ENCODE measurements at regions not wholly inside any gene's neighbourhood (a gene's known extent, or its start where the extent isn't known, plus 50 kb on each side); places are given as distances from the start of the nearest gene placed in this dataset.

DNA sequence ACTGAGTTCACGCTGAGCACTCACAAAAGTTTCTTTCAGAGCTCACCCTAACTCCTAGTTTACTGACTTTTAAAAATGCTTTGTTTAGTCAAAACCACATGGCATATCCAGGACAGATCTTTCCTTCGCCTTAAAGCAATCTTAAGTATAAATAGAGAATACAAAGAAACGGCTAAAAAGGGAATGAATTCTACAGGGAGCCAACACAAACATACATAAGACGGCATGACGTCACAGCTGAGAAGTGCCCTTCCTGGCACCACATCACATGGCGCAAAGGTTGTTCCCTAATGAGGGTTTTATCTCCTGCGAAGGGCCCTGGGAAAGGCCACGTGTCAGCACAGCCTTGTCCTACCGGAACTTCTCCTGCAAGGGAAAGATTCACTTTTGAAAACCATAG lies 141.3 kb downstream of the IRX1 start:
- no peak for DNase-seq

DNA sequence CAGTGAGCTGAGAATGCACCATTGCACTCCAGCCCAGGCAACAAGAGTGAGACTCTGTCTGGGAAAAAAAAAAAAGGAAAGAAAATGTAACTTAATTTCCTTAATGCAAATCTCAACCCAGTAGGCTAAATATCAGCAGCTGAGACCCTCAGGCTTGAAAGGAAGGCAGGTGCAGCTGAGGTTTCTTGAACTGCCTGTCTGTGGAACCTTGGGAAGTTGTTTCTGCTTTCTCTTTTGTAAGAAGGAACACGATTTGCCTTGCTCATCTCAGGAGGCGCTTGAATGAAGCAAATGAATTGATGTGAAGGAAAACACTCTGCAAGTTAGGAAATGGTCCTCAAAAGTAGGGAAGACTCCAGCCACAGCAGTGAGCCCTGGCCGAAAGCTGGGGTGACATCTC lies 143.3 kb downstream of the IRX1 start:
- DNase-seq, result no peak

DNA sequence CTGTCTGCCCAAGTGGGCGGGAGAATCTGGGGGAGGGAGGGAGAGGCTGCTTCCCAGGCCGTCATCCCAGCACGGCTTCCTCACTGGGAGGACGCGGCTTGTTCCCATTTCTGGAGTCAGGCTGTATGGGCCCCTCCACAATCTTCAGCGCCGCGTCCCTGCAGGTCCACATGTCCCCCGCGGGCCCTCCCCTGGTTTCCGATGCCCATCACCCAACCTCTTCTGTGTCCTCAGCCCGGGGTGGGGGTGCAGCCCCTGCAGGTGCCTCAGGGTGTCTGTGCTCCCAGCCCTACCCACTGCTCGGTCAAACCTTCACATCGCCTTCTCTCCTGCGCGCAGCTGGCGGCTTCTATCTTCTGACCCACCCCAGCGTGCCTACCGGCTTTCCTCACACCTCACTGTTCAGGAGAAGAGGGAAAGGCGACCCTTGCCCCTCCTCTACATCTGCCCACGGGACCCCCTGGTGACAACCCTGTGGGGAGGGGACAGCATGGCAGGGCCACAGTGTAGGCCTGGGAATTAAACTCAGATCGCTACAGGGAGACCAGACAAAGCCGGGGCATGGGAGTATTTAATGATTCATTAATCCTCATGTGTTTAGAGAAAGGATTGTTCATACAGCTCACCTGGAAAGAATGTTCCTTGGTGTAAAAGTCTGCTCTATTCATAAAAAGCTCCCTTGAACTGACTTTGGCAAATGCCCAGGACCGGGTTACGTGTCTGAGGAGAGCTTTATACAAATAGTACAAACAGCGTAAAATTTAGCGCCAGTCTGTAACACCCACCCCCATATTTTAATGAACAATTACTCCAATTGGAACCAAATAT lies 145.1 kb downstream of the IRX1 start:
- DNase-seq, result no peak

DNA sequence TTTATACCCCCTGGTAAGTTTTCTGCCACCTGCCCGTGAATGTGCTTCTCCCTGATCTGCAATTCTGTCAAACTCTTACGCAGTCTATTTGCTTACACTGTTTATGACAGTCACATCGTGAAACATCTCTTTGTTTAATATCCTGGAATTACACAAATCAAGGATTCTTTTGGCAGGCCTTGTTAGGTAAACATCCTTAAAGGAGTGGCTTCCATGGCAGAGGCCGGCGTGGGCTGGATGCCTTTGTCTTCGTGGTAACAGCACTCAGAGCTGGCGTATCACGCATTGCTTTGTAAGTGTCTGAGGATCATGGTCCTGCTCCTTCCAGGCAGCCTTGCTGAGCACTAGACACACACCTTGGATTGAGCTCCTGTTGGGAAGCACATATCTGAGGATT lies 145.7 kb downstream of the IRX1 start:
- no peak for DNase-seq

DNA sequence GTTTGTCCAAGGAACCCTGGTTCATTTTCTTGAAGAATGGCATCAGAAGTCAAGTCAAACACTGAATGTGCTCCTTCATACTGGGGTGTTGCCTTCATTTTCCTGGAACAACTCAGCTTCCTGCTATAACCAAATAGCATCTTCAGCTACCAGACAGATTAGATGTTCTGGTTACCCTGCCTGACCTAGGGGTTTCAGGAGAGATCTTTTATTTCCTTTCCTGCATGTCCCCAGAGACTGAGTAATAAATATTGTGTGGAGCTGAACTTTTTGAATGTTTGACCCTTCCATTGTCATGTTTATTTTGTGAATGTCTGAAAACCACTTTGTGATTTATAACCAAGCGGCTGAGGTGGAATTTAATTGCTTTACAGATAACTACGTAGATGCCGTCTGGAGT lies 147.1 kb downstream of the IRX1 start:
- no peak for DNase-seq

DNA sequence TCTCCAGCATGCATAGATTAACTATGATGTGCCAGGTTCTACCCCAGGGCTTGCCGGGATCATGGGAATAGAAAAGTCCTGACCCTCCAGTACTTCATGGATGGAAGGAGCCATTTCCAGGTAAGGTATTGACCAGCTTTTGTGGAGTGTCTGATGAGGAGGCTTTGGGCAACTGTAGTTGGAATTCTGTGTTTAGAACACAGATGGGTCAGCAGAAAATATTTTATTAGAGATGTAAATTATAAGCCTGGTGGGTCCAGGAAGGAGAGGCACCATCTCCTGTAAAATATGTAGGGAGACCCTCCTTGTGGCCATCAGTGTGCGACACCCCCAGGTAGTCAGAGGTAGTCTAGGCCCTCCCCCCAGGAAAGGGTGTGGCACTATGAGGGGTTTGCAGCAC lies 156.2 kb downstream of the IRX1 start:
- DNase-seq, result no peak

DNA sequence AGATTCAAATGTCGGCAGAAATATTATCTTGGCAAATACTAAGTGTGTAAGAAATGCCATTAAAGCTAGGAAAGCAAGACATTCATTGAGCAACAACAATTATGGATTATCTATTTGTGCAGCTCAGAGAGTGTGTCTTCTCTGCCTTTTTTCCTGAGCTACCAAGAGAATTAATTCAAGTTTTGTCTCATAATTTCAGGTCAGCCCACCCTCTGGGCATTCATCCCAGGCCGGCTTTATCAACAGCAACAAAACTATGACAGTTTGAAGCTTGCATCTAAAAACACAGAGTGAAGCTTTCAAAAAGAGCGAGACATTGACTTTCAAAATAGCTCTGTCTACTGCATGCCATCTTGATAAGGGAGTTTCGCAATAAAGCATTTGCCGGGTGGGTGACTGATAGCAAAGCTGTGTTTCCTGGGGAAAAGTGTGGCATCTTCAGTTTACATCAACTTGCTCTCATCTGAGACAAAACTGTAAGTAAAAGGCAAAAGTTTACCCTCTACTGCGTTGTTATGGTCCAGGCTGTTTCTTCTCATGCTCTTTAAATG lies 182.4 kb downstream of the IRX1 start:
- DNase-seq, result no peak

DNA sequence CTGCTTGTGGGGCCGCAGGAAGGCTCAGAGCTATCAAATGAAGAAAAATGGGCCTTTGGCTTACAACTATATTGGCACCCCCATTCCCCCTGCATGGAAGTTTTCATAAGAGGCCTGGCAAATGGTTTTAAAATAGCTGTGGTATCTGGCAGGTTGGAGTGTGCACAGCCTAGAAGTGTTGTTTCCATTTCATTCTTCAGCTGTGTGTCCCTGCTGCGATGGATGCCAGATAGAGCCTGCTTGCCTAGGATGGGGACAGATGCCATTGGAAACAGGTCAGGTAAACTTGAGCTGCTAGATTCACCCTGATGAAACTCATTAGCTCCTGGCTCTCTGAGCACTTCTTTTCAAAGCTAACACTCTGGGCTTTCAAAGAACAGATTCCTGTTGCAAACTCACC lies 183.3 kb downstream of the IRX1 start:
- DNase-seq, result no peak

DNA sequence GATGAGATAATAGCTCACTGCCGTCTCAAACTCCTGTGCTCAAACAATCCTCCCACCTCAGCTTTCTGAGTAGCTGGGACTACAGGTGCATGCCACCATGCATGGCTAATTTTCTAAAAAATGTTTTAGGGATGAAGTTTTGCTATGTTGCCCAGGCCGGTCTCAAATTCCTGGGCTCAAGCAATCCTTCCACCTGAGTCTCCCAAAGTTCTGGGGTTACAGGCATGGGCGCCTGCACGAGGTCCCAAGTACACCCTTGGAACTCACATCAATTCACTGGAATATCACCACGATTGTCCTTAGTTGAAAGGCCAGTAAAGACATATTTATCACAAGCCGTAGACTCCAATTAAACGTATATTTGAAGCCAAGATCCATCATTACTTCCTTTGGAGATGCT lies 184.6 kb downstream of the IRX1 start:
- DNase-seq, result no peak

DNA sequence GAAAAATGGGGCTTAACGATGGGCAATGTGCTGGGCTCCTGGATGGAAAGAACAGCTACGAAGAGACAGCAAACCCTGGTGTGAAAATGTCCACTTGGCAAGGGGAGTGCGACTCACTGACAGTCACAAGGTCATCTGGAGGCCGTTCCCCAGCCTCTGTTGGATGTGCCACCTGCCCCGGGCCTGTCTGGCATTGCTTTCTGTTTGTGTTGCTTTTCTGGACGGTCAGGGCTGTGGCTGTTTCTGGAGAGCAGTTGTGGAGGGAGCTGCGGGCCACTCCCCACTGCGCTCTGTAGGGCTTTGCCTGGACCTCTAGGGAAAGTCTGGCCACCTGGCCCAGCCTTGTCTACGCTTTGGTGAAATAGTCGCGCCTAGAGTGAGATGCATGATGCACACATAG lies 185.3 kb downstream of the IRX1 start:
- no peak for DNase-seq

DNA sequence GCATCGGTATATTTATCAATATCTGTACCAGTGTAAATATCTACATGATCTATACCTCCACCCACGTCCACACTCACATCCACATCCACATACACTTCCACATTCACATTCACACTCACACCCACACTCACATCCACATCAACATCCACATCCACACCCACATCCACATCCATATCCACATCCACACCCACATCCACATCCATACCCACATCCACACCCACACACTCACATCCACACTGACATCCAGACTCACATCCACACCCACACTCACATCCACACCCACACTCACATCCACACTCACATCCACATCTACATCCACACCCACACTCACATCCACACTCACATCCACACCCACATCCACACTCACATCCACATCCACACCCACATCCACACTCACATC lies 189.2 kb downstream of the IRX1 start:
- DNase-seq, result no peak

DNA sequence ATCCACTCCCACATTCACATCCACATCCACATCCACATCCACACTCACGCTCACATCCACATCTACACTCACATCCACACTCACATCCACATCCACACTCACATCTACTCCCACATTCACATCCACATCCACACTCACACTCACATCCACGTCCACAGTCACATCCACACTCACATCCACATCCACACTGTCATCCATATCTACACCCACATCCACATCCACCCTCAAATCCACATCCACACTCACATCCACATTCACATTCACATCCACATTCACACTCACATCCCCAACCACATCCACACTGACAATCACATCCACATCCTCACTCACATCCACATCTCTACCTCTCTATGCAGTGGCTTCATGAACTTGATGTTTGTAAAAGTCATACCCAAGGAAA lies 190.5 kb downstream of the IRX1 start:
- no peak for DNase-seq

DNA sequence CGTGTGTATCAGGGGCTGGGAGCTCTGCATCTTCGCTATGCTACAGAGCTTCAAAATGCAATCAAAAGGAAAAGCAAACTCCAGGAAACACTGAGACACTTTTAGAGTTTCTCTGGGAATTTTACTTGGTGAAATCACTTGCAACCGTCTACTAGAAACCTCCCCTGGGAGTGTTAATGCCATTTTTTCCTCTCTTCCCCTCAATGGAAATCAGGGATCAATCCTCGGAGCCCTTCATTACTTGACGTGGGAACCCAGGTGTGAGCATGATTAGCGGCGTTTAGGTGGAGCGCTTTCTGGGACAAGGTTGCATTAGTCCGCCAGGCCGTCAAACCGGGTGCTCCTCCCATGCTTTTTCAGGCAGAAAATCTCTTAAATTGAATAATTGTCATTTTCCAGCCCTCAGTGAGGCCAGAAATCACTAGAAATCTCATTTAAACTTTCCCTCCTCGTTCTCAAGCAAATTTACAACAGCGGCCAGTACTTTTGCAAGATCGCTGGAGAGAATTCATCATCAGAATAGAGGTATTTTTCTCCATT lies 191.3 kb downstream of the IRX1 start:
- no peak for DNase-seq

DNA sequence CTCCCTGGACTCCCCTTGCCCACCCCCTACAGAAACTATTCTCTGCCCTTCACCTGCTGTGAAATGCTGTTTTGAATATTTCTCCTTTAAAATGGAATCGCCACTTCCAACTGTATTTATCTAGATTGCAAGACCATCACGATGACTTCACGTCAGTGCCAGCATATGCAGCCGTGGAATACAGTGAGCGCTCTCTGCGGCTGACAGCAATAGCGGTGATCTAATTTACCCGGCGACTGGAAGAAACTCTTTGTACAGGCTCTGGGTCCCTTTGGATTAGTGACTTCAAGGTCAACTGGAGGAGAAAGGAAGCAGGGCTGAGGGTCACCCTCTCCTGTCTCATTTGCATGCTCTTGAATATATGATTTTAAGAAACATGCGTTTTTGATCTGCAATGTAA lies 192.0 kb downstream of the IRX1 start:
- no peak for DNase-seq

DNA sequence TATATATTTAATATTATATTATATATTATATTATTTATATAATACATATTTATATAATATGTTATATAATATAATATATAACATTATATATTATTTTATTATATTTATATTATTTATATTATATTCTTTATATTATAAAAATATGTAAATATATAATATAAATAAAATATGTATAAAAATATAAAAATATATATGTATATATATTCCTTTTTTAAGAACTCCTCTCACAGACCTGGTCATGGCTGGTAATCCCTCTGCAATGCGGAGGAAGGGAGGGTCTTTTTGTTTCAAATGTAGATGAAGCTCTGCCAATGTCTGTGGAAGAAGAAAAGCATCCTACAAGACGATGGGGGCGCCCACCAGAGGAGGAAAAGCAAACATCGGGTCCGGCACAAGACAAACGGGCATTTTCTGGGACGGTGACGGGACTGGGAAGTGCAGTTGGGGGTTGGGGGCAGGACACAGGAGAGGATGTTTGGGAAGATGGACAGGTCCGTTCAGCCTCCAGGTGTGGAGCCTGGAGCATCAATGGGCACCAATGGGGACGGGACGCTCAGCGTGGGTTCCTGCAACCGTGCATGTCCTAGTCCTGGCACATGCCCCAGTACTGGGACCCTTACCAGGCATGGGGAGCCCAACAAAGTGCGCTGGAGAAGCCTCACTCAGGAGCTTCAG lies 194.0 kb downstream of the IRX1 start:
- no peak for DNase-seq

DNA sequence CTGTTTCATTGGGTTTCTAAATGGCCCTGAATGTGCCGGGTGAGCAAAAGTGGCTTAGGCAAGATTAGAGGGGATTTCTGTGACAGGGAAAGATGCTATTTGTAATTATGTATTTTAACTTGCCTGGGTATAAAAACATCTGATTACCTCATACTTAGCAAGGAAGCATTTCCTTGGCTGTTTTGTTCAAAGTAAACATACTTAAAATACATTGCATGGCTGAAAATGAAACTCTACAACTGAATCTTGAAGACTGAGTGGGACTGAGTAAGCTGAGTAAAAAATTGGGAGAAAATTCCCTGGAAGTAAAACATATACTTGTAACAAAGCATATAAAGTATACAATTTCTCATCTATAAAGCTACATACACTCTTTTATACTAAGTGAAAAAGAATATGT lies 197.5 kb downstream of the IRX1 start:
- DNase-seq, result no peak

DNA sequence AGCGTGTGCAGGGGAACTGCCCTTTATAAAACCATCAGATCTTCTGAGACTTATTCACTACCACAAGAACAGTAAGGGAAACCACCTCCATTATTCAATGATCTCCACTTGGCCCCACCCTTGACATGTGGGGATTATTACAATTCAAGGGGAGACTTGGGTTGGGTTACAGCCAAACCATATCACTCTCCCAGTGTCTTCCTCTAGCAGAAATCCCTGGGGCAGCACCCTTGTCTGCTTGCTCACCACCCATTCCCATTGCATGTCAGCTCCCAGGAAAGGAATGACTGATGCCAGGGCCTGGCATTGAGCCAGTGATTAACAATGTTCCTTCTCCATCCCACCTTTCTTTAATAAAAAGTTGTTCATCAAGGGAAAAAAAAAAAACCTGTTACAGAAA lies 199.0 kb downstream of the IRX1 start:
- no peak for DNase-seq

DNA sequence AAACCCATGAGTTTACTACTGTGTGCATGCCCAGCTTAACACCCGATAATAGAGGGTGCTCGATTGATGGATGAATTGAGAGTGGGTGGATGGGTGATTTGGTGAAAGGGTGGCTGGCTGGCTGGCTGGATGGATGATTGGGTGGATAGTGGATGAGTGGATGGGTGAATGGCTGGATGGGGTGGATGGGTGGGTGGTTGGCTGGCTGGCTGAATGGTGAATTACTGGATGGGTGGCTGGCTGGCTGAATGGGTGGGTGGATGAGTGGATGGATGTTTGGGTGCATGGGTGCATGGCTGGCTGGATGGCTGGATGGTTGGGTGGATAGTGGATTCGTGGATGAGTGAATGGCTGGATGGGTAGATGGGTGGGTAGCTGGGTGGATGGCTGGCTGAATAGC lies 201.1 kb downstream of the IRX1 start:
- DNase-seq, result no peak

DNA sequence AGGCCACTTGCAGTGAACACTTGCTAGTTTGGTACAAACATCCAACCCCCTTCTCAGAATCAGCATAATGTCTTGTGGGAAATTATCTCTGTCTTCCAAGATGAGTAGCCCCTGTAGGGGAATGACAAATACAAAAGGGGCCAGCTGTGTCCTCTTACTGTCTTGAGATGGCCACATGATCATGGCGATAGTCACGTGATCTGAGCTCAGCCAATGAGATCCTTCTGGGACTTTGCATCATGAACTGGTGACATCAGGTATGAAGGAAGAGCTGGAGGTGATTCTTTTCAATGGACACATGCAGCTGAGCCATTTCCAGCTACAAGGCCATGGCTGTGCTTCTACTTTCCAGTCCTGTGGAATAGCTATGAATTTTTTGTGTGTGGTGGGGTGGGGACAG lies 206.3 kb downstream of the IRX1 start:
- DNase-seq, result no peak

DNA sequence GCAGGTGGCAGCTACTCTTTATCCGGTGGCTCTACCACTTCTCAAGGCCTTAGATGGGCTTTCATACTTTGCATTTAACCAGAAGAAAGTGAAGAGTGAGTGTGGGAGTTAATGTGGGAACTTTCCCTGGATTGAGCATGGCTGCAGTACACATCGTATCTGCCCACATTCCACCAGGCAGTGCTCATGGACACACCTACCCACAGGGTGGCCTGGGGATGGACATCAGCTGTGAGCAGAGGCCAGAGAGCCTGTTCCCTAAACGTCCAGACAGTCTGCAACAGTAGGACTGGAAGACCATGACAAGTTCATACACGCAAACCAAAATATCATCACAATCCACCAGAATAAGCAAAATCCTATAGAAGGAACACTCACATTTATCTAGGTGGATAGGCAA lies 213.8 kb downstream of the IRX1 start:
- DNase-seq, result no peak

DNA sequence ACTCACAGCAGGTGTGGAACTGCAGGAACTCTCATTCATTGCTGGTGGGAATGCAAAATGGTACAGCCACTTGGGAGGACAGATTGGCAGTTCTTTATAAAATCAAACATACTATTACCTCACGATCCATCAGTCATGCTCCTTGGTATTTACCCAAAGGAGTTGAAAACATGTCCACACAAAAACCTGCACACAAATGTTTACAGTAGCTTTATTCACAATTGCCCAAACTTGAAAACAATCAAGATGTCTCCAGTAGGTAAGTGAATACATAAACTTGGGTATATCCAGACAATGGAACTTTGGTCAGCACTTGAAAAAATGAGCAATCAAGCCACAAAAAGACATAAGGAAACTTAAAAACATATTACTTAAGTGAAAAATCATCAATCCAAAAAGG lies 215.5 kb downstream of the IRX1 start:
- no peak for DNase-seq

DNA sequence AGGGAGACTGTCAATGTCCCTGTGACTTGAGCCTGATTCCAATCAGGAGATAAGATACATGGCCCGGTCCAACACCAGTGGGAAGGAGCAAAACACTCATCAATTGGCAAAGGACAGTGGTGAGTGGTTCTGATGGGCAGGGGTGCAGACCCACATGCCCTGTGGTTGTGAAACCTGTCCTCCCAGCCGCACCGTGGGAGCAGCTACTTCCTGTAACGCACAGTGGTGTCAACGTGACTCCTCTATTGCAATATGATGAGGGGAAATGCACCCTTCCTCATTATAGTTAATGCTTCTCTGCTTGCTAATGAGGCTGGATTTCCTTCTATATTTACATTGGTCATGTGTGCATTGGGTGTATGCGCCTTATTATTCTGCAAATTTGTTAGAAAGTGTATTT lies 223.0 kb downstream of the IRX1 start:
- no peak for DNase-seq

DNA sequence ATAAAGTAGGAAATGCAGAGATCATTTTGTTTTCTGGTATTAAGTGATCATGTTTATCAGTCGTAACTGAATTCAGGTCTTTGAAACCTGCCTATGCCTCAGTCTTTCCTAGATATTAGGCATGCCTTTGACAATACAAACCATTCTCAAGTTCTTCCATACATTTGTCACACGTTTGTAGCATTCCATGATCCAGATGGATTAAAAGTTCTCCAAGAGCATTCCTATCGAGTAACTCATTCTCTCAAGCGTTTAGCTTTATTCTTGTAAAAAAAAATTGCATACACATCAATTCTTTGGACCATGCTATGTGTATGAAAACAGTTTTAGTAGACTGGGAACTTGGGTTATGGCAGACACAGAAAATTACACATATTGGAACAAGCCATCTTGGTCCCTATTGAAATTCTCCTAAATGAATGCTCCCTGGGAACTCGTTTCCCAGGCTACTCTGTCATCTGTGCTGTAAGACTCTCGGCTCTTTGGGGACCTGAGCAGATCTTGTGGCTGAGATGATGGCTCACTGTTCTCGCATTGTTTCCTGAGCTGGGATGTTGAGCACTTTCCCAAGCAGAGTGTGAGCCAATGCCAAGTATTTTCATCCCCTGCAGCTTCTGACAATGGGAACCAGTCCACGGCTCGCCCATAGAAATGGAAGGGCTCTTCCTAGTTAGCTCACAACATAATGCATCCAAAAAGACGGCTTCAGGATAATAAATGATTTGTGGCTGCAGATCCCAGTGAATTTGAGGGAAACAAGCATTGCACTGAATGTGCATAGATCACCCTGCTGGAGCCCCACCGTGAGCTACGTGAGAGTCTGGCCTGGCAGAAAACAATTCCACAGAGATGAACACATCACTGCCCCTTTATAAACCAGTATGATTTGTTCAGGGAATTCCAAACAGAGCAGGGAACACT lies 230.2 kb downstream of the IRX1 start:
- DNase-seq, result no peak

Data from SHP77 treated with DMSO at 0.1 percent for 48 hours (cell line).